ENCODE measurements at regions not wholly inside any gene's neighbourhood (a gene's known extent, or its start where the extent isn't known, plus 50 kb on each side); places are given as distances from the start of the nearest gene placed in this dataset.

- H3K4me3 ChIP-seq (ENCODE audit: low read depth, low read length): peak overlapping the region; percentile 47
- TF ChIP-seq, protein P1, sequence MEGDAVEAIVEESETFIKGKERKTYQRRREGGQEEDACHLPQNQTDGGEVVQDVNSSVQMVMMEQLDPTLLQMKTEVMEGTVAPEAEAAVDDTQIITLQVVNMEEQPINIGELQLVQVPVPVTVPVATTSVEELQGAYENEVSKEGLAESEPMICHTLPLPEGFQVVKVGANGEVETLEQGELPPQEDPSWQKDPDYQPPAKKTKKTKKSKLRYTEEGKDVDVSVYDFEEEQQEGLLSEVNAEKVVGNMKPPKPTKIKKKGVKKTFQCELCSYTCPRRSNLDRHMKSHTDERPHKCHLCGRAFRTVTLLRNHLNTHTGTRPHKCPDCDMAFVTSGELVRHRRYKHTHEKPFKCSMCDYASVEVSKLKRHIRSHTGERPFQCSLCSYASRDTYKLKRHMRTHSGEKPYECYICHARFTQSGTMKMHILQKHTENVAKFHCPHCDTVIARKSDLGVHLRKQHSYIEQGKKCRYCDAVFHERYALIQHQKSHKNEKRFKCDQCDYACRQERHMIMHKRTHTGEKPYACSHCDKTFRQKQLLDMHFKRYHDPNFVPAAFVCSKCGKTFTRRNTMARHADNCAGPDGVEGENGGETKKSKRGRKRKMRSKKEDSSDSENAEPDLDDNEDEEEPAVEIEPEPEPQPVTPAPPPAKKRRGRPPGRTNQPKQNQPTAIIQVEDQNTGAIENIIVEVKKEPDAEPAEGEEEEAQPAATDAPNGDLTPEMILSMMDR (IDR thresholded peaks at IDR 0.05; ENCODE audit: low read depth, low read length): no peak
- DNase-seq (ENCODE audit: low read depth, low spot score): no peak
- no peak overlapping the region for H3K27ac ChIP-seq (ENCODE audit: low read depth, low read length)
- H3K27me3 ChIP-seq (ENCODE audit: control insufficient read depth, insufficient read depth, low read length): peaks cover 12% of the 10 kb centered on the region
- H3K9me3 ChIP-seq (ENCODE audit: control insufficient read depth, insufficient read depth, low read length): no peaks in the 10 kb centered on the region
- ChIA-PET POLR2A (no interaction called here), CTCF (no interaction called here)
Measured at GRCh38 chr18:34493566-34494358, 216.3 kb upstream of the DTNA start.

GRCh38 chr18:34494359-34494696, 215.8 kb upstream of the DTNA start:
- Histone ChIP-seq H3K9me3 (ENCODE audit: control insufficient read depth, insufficient read depth, low read length) (no peaks in the 10 kb centered on the region), H3K27me3 (ENCODE audit: control insufficient read depth, insufficient read depth, low read length) (peaks cover 12% of the 10 kb centered on the region), H3K4me3 (ENCODE audit: low read depth, low read length) (no peak overlapping the region), H3K27ac (ENCODE audit: low read depth, low read length) (no peak overlapping the region)
- DNase-seq (ENCODE audit: low read depth, low spot score): no peak
- ChIA-PET POLR2A (no interaction called here), CTCF (no interaction called here)
- TF ChIP-seq, protein P1 (IDR thresholded peaks at IDR 0.05; ENCODE audit: low read depth, low read length): no peak

- Histone ChIP-seq H3K27me3 (ENCODE audit: control insufficient read depth, insufficient read depth, low read length) (peaks cover 12% of the 10 kb centered on the region), H3K27ac (ENCODE audit: low read depth, low read length) (no peak overlapping the region), H3K4me3 (ENCODE audit: low read depth, low read length) (no peak overlapping the region), H3K9me3 (ENCODE audit: control insufficient read depth, insufficient read depth, low read length) (no peaks in the 10 kb centered on the region)
- TF ChIP-seq, protein P1 (IDR thresholded peaks at IDR 0.05; ENCODE audit: low read depth, low read length): no peak
- CTCF ChIA-PET: no interaction called here
- DNase-seq (ENCODE audit: low read depth, low spot score): no peak
- POLR2A ChIA-PET: no interaction called here
Measured at GRCh38 chr18:34495506-34495905, 214.6 kb upstream of the DTNA start.

DNA sequence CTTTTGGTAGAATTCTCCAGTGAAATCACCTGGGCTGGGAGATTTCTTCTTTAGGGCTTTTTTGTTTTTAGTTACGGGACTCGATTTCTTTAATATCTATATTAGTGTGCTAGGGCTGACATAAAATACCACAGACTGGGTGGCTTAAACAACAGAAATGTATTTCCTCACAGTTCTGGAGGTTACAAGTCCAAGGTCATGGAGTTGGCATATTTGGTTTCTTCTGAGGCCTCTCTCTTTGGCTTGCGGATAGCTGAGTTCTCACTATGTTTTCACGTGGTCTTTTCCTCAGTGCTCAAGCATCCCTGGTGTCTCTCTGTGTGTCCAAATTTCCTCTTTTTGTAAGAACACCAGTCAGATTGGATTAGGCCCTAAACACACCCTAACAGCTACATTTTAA, 208.5 kb upstream of the DTNA start:
- no peak for DNase-seq (ENCODE audit: low read depth, low spot score)
- Histone ChIP-seq H3K27me3 (ENCODE audit: control insufficient read depth, insufficient read depth, low read length) (no peaks in the 10 kb centered on the region), H3K9me3 (ENCODE audit: control insufficient read depth, insufficient read depth, low read length) (no peaks in the 10 kb centered on the region), H3K4me3 (ENCODE audit: low read depth, low read length) (no peak overlapping the region), H3K27ac (ENCODE audit: low read depth, low read length) (no peak overlapping the region)
- POLR2A ChIA-PET: no interaction called here
- CTCF ChIA-PET: no interaction called here
- TF ChIP-seq, protein P1 (IDR thresholded peaks at IDR 0.05; ENCODE audit: low read depth, low read length): no peak

- Histone ChIP-seq H3K4me3 (ENCODE audit: low read depth, low read length) (no peak overlapping the region), H3K9me3 (ENCODE audit: control insufficient read depth, insufficient read depth, low read length) (no peaks in the 10 kb centered on the region), H3K27me3 (ENCODE audit: control insufficient read depth, insufficient read depth, low read length) (no peaks in the 10 kb centered on the region), H3K27ac (ENCODE audit: low read depth, low read length) (no peak overlapping the region)
- no peak for DNase-seq (ENCODE audit: low read depth, low spot score)
- ChIA-PET CTCF (no interaction called here), POLR2A (no interaction called here)
- TF ChIP-seq, protein P1 (IDR thresholded peaks at IDR 0.05; ENCODE audit: low read depth, low read length): no peak
Measured at GRCh38 chr18:34506198-34506597, 203.9 kb upstream of the DTNA start.
